GM06990 (cell line): ENCODE measurements at regions not wholly inside any gene's neighbourhood (a gene's known extent, or its start where the extent isn't known, plus 50 kb on each side); places are given as distances from the start of the nearest gene placed in this dataset.

Source experiments
- DNase-seq: peaks from one replicate; pipeline ENCODE4 v3.0.0-alpha.2; 2011; ENCODE audit not compliant: insufficient read length; ENCODE audit errors: extremely low read depth
- H3K27me3 ChIP-seq: replicated peaks from 2 replicates; pipeline ENCODE4 v1.6.0; 2011; ENCODE audit warnings: low read length; ENCODE audit not compliant: control insufficient read depth, insufficient read depth
- H3K36me3 ChIP-seq: 2 replicates; pipeline ENCODE4 v1.5.1; 2011; ENCODE audit warnings: low read length; ENCODE audit not compliant: control insufficient read depth, insufficient read depth
- H3K4me3 ChIP-seq: replicated peaks from 2 replicates; pipeline ENCODE4 v1.5.1; 2011; ENCODE audit warnings: low read depth, mild to moderate bottlenecking, control low read depth, low read length
- CTCF ChIP-seq: IDR thresholded peaks from 2 replicates; pipeline ENCODE4 v1.5.1; 2011; ENCODE audit warnings: low read length, control low read depth, mild to moderate bottlenecking, inconsistent platforms; ENCODE audit not compliant: insufficient read depth, poor library complexity, severe bottlenecking

- no peak overlapping the region for H3K4me3 ChIP-seq
- H3K36me3 ChIP-seq = no peaks in the 10 kb centered on the region
- DNase-seq = no peak
- TF ChIP-seq CTCF = no peak
- peaks cover 2% of the 10 kb centered on the region for H3K27me3 ChIP-seq
These were observed 109.0 kb upstream of the SLC35G4 start for GRCh38 chr18:11500153-11501122.

- DNase-seq = no peak
- Histone ChIP-seq H3K36me3 (no peaks in the 10 kb centered on the region), H3K4me3 (no peak overlapping the region), H3K27me3 (no peaks in the 10 kb centered on the region; the same call in none of the 2 replicates)
- TF ChIP-seq CTCF = no peak
These were observed 110.6 kb upstream of the SLC35G4 start for GRCh38 chr18:11498821-11499220.

- Histone ChIP-seq H3K36me3 (no peaks in the 10 kb centered on the region), H3K27me3 (no peaks in the 10 kb centered on the region; the same call in none of the 2 replicates), H3K4me3 (no peak overlapping the region)
- no peak for TF ChIP-seq CTCF
- DNase-seq = no peak
These were observed 111.8 kb upstream of the SLC35G4 start for GRCh38 chr18:11497585-11497984.

- H3K27me3 ChIP-seq = no peaks in the 10 kb centered on the region; the same call in none of the 2 replicates
These were observed 112.7 kb upstream of the SLC35G4 start for GRCh38 chr18:11496526-11497172.

GRCh38 chr18:11495441-11495840 lies 114.0 kb upstream of the SLC35G4 start:
- no peak for TF ChIP-seq CTCF
- no peak for DNase-seq
- no peaks in the 10 kb centered on the region; the same call in none of the 2 replicates for H3K27me3 ChIP-seq
- no peaks in the 10 kb centered on the region for H3K36me3 ChIP-seq
- H3K4me3 ChIP-seq = no peak overlapping the region

More at GRCh38 chr18:11496526-11497172, 112.7 kb upstream of the SLC35G4 start:
- no peak overlapping the region for H3K4me3 ChIP-seq
- no peak for DNase-seq
- no peak for TF ChIP-seq CTCF
- H3K36me3 ChIP-seq = no peaks in the 10 kb centered on the region
